Activated naive CD4-positive, alpha-beta T cell treated with anti-CD3 and anti-CD28 coated beads, Interleukin-2, amount 50 U/mL, for 24 hours (primary cell): ENCODE measurements at regions not wholly inside any gene's neighbourhood (a gene's known extent, or its start where the extent isn't known, plus 50 kb on each side); places are given as distances from the start of the nearest gene placed in this dataset.
"Not testable (repeated sequence)": the region's sequence is repeated elsewhere in the genome, so short reads cannot be mapped to it uniquely, and the experiment has no call there.

Experiments
- H3K27ac Mint-ChIP-seq: one replicate; pipeline ENCODE4 v1.8.0; 2021; ENCODE audit warnings: mild to moderate bottlenecking, mixed read lengths
- H3K27me3 Mint-ChIP-seq: one replicate; pipeline ENCODE4 v1.8.0; 2021; ENCODE audit warnings: mixed read lengths
- H3K36me3 Mint-ChIP-seq: one replicate; pipeline ENCODE4 v1.8.0; 2021; ENCODE audit warnings: mixed read lengths
- H3K4me1 Mint-ChIP-seq: one replicate; pipeline ENCODE4 v1.8.0; 2021; ENCODE audit warnings: mixed read lengths
- H3K4me3 Mint-ChIP-seq: one replicate; pipeline ENCODE4 v1.8.0; 2021; ENCODE audit warnings: mild to moderate bottlenecking, mixed read lengths
- H3K9me3 Mint-ChIP-seq: one replicate; pipeline ENCODE4 v1.8.0; 2021; ENCODE audit warnings: mixed read lengths

DNA sequence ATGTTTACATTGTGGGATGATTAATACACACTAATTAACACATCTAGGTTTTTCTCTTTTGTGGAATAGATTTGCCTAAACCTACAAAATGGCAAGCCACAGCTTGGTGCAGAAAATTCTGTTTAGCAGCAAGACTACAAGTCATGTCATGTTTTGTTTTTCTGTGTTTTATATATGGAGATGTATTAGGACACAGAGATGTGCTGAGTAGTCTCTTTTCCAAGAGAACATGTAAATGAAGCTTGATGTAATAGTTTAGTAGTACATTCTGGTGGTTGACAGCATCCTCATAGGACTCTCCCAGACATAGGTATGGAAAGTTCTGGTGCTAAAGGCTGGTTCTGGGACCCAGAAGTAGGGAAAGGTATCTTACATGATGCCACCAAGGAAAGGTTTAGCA is 1345.4 kb downstream of the CDH11 start:
- peaks cover 5% of the 10 kb centered on the region for H3K9me3 Mint-ChIP-seq
- H3K4me3 Mint-ChIP-seq = no peak overlapping the region
- no peaks in the 10 kb centered on the region for H3K36me3 Mint-ChIP-seq
- no peak overlapping the region for H3K27ac Mint-ChIP-seq
- H3K27me3 Mint-ChIP-seq = no peaks in the 10 kb centered on the region
- no peaks in the 10 kb centered on the region for H3K4me1 Mint-ChIP-seq

DNA sequence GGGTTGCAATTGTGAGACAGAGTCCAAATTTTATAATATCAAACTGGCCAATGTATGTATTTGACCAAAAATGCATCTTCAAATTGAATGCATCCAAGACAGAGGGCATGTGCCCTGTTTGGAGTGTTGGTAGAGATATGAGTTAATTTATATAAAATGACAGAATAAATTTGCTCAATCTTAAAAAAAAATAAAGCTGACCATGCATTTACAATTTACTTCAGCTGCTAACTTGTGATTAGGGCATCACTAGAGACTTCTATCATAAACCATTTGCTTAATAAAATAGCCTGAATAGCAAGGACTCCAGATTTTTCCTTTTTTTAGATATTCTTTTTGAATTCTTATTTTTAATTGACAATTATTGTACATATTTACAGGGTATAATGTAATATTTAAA is 1345.8 kb downstream of the CDH11 start:
- H3K27ac Mint-ChIP-seq = no peak overlapping the region
- no peaks in the 10 kb centered on the region for H3K4me1 Mint-ChIP-seq
- H3K36me3 Mint-ChIP-seq = no peaks in the 10 kb centered on the region
- H3K4me3 Mint-ChIP-seq = no peak overlapping the region
- H3K9me3 Mint-ChIP-seq = peaks cover 5% of the 10 kb centered on the region
- H3K27me3 Mint-ChIP-seq = no peaks in the 10 kb centered on the region

DNA sequence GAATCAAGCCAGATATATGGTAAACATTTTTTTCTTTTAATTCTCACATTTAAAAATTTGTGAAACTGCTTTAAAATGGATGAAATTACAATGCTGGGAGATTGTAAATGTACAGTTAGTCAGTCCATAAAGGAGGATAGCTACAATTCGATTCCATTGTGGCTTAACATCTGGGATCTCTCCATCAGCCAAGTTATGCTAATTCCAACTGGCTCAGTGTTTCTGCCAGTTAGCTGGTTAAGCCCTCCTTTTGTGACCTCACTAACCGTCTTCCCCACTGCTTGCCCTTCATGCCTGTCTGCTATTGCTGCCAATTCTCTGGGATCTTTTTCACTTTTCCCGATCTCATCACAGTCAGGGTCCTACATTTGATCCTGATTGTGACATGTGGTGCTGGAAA is 1347.6 kb downstream of the CDH11 start:
- H3K27me3 Mint-ChIP-seq = no peaks in the 10 kb centered on the region
- H3K9me3 Mint-ChIP-seq = peaks cover 2% of the 10 kb centered on the region
- H3K27ac Mint-ChIP-seq = no peak overlapping the region
- H3K4me1 Mint-ChIP-seq = no peaks in the 10 kb centered on the region
- no peak overlapping the region for H3K4me3 Mint-ChIP-seq
- no peaks in the 10 kb centered on the region for H3K36me3 Mint-ChIP-seq

DNA sequence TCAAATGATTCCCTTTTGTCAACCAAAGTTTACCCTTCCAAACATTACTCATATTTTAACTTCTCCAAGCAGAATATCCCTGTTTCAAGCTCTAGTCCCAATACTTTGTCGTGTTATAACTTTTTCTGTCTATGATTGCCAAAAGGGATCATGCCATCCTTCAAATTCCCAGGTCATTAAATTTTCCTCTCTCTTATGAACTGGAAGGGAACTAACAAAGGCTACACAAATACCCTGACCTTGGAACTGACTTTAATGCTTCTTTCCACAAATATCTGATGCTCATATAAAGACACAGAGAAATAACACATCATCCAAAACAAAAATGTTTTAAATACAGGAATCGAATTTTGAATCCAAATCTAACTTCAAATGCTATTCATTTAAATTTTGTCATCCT is 1352.7 kb downstream of the CDH11 start:
- H3K27me3 Mint-ChIP-seq = no peaks in the 10 kb centered on the region
- H3K4me3 Mint-ChIP-seq = no peak overlapping the region
- peaks cover 10% of the 10 kb centered on the region for H3K9me3 Mint-ChIP-seq
- no peak overlapping the region for H3K27ac Mint-ChIP-seq
- no peaks in the 10 kb centered on the region for H3K4me1 Mint-ChIP-seq
- no peaks in the 10 kb centered on the region for H3K36me3 Mint-ChIP-seq

DNA sequence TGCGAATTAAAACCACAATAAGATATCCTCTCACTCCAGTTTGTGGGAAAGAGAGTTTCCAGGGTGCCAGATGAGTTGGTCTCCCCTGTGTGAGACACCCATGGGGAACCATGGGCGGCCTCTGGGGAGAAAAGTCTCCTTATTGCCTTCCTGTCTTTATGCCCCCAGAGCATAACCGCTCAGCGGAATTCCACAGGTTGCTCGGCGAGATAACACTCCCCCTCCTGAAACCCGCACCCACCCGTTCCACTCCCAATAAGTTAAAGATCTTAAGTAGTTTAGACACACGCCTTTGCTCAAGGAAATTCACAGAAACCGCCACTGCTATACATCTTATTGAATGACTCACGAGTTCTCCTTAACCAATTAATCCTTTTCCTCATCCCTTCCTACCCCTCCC is 1361.6 kb downstream of the CDH11 start:
- H3K4me1 Mint-ChIP-seq, H3K36me3 Mint-ChIP-seq, H3K27ac Mint-ChIP-seq, H3K4me3 Mint-ChIP-seq, H3K27me3 Mint-ChIP-seq: not testable (repeated sequence)
- H3K9me3 Mint-ChIP-seq = peaks cover 30% of the 10 kb centered on the region

DNA sequence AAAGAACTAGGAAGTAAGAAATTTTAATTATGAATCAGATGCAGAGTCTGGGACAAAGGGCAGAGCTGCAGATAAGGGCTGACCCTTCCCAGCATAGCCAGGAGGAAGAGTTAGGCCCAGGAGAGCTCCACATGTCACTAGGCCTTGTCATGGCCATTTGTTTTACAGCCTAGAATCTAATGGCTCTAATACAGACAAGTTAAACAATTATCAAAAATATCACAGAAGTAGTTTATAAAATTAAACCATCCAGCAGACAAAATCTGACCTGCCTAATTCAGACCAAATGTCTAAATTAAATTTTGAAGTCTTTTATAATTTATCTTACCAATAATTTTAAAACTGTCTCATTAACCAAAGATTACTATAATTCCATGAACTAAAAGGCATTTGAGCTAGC is 1369.5 kb downstream of the CDH11 start:
- Mint-ChIP-seq H3K9me3 (peaks cover 20% of the 10 kb centered on the region), H3K4me3 (no peak overlapping the region), H3K4me1 (no peaks in the 10 kb centered on the region), H3K27ac (no peak overlapping the region), H3K36me3 (no peaks in the 10 kb centered on the region), H3K27me3 (no peaks in the 10 kb centered on the region)

DNA sequence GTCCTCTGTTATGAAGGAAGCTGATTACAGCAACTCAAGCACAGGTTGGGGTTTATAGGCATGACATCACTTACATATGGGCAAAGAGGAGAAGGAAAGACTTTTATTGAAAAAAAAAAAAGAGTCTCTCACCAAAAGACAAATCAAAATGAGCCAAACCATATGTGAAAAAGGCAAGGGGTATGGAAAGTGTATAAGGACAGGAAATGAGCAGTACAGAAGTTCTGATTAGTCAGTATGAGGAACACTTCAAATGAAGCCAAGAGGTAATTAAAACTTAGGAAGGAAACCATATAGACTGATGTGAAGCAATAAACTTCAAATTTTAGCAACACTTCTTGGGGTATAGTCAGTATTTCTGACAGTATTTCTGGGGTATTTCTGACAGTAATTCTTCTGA is 1372.6 kb downstream of the CDH11 start:
- Mint-ChIP-seq H3K27ac (no peak overlapping the region), H3K36me3 (no peaks in the 10 kb centered on the region)

DNA sequence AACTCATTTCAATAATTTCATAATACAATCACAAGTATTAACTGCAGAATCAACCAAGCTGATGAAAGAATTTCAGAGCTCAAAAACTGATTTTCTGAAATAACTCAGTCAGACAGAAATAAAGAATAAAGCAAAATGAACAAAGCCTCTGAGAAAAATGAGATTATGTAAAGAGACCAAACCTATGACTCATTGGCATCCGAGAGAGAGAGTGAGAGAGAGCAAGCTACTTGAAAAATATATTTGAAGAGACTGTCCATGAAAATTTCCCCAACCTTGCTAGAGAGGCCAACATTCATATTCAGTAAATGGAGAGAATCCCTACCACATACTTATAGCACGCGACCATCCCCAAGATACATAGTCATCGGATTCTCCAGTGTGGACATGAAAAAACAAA is 1376.4 kb downstream of the CDH11 start:
- no peak overlapping the region for H3K27ac Mint-ChIP-seq
- H3K36me3 Mint-ChIP-seq = no peaks in the 10 kb centered on the region
- H3K27me3 Mint-ChIP-seq = no peaks in the 10 kb centered on the region
- H3K4me3 Mint-ChIP-seq = no peak overlapping the region
- H3K9me3 Mint-ChIP-seq = peaks cover 32% of the 10 kb centered on the region
- no peaks in the 10 kb centered on the region for H3K4me1 Mint-ChIP-seq

More for the DNA sequence above, 1372.6 kb downstream of the CDH11 start:
- H3K27me3 Mint-ChIP-seq = no peaks in the 10 kb centered on the region
- H3K9me3 Mint-ChIP-seq = peaks cover 24% of the 10 kb centered on the region
- H3K4me3 Mint-ChIP-seq = no peak overlapping the region
- no peaks in the 10 kb centered on the region for H3K4me1 Mint-ChIP-seq

DNA sequence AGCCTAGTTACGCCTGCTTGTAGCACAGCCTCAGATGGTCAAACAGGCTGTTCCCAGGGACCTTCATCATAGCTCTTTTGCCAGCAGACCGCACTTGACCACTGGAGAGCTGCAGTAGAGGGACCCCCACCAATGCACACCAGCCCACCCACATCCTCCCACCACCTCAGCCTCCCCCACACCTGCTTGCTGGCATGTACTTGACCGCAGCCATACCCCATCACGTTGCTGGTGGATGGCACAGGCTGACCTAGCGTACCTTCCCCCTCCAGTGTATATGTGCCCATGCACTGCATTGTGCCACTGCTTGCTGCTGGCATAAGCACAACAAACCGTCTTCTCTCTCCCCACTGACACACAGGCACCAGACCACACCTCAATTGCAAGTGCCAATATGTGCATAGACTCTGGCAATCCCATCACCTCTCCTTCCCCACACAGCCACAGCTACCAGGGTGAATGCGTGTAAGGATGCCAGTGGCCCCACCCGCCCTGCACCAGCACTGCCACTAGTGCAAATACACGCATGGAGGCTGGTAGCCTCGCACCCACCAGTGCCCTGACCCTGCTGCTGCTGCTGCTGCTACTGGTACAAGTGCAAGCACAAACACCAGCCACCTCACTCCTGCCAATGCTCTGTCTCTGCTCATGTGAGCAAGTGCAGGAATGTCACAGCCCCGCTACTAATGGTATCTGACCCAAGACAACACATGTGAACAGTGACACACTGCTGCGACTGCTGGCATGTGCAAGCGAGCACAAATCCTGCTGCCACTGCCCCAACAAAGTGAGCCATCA is 1377.6 kb downstream of the CDH11 start:
- Mint-ChIP-seq H3K4me1 (no peaks in the 10 kb centered on the region), H3K9me3 (peaks cover 31% of the 10 kb centered on the region), H3K27ac (no peak overlapping the region), H3K4me3 (no peak overlapping the region), H3K27me3 (no peaks in the 10 kb centered on the region), H3K36me3 (no peaks in the 10 kb centered on the region)

DNA sequence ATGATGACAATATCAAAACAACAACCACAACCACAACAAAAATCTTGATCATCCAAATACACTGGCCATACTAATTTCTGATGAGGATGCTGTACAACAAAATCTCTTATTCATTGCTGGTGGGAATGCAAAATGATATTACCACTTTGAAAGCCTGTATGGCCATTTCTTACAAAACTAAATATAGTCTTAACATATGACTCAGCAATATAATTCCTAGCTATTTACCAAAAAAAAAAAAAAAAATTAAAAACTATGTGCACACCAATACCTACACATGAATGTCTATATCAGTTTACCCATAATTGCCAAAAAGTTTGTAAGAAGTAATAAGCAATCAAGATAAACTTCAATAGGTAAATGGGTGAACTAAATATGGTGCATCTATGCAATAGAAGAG is 1379.7 kb downstream of the CDH11 start:
- H3K27me3 Mint-ChIP-seq = no peaks in the 10 kb centered on the region
- no peak overlapping the region for H3K27ac Mint-ChIP-seq
- no peaks in the 10 kb centered on the region for H3K4me1 Mint-ChIP-seq
- H3K36me3 Mint-ChIP-seq = no peaks in the 10 kb centered on the region
- no peak overlapping the region for H3K4me3 Mint-ChIP-seq
- H3K9me3 Mint-ChIP-seq = peaks cover 34% of the 10 kb centered on the region

DNA sequence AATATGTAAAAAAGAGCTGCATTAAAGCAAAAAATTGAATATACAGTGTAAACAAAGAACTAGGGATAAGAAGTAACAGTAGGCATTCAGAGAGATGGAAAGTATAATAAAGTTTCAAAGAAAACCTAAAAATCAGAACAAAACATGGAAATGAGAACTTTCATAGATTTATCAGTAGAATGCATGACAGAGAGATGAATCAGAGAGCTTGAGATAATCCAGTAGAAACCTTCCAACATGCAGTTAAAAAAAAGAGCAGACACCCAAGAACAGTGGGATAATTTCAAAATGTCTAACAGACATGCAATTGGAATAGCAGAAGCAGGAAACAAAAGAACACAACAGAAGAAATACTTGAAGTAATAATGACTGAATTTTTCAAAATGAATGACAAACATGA is 1384.2 kb downstream of the CDH11 start:
- Mint-ChIP-seq H3K27me3 (no peaks in the 10 kb centered on the region), H3K27ac (no peak overlapping the region), H3K4me1 (no peaks in the 10 kb centered on the region), H3K9me3 (peaks cover 23% of the 10 kb centered on the region), H3K36me3 (no peaks in the 10 kb centered on the region), H3K4me3 (no peak overlapping the region)

DNA sequence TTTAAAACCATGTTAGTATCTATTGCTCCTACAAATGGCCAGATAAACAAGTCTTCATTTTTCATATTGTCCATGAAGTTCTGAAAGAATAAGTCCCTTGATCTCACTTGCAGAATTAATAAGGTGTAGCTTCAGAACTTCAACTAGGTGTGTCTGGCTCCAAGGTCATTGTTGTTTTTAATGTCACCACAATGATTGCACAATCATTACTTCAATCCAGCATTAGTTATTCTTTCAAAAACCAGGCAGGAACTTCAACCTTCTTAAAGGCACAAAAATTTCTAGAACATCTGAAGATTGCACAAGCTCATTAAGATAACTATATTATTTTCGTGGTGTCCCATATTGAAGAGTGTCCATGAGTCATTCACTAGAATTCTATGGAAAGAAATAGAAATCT is 1386.4 kb downstream of the CDH11 start:
- no peaks in the 10 kb centered on the region for H3K27me3 Mint-ChIP-seq
- no peaks in the 10 kb centered on the region for H3K36me3 Mint-ChIP-seq
- H3K4me1 Mint-ChIP-seq = no peaks in the 10 kb centered on the region
- H3K9me3 Mint-ChIP-seq = peaks cover 17% of the 10 kb centered on the region
- H3K4me3 Mint-ChIP-seq = no peak overlapping the region
- H3K27ac Mint-ChIP-seq = no peak overlapping the region

DNA sequence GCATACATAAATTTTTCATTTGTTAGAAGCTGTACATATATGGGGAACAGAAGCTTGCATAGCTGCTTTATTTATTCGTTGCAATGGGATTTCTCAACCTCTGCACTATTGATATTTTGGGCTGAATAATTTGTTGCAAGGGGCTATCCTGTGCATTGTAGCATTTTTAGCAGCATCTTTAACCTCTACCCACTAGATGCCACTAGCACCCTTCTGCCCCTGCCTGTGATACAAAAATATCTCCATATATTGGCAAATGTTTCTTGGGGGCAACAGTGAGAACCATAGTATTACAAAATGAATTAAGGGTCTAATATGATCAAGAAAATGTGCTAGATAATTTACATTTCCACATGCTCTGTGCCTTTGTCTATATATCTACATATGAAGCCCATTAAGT is 1401.0 kb downstream of the CDH11 start:
- Mint-ChIP-seq H3K4me1 (no peaks in the 10 kb centered on the region), H3K4me3 (no peak overlapping the region), H3K36me3 (no peaks in the 10 kb centered on the region), H3K9me3 (peaks cover 15% of the 10 kb centered on the region), H3K27ac (no peak overlapping the region), H3K27me3 (no peaks in the 10 kb centered on the region)

DNA sequence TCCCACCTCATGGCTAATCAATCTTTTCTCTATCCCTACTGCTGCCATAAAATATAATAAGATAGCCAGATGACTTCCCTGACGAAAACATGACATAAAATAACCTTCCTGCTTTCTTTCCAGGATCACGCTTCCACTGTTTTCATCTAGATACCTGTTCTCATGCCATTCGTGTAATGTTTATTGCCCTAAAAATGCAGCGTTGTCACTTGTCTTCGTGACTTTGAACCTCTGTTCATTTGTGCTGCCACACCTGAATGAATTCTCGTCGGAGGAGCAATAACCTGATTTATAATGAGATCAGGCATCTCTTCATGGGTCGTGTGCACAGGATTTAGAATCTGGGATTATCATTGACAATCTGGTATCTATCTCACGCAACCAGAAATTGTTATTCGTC is 1401.9 kb downstream of the CDH11 start:
- no peaks in the 10 kb centered on the region for H3K36me3 Mint-ChIP-seq
- H3K27ac Mint-ChIP-seq = no peak overlapping the region
- no peak overlapping the region for H3K4me3 Mint-ChIP-seq

DNA sequence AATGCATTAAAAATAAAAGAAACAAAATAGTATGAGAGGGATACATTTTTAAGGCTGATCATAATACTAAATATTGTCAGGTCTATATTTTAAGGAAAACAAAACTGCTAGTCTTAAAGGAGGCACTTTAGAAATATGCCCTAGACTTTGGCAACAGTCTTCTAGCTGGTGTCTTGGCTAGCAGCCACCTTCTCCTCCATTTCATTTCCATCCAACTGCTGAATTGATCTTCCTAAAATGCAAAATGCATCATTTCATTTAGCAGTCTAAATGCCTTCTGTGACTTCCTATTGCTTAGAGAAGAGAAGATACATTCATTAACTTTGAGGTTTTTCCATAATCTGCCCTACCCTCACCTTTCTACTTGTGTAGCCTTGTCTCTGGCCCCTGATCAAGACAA is 1404.1 kb downstream of the CDH11 start:
- Mint-ChIP-seq H3K36me3 (no peaks in the 10 kb centered on the region), H3K27ac (no peak overlapping the region), H3K9me3 (peaks cover 13% of the 10 kb centered on the region), H3K4me3 (no peak overlapping the region), H3K4me1 (no peaks in the 10 kb centered on the region), H3K27me3 (no peaks in the 10 kb centered on the region)

More for the DNA sequence above, 1401.9 kb downstream of the CDH11 start:
- Mint-ChIP-seq H3K4me1 (no peaks in the 10 kb centered on the region), H3K27me3 (no peaks in the 10 kb centered on the region), H3K9me3 (peaks cover 15% of the 10 kb centered on the region)

DNA sequence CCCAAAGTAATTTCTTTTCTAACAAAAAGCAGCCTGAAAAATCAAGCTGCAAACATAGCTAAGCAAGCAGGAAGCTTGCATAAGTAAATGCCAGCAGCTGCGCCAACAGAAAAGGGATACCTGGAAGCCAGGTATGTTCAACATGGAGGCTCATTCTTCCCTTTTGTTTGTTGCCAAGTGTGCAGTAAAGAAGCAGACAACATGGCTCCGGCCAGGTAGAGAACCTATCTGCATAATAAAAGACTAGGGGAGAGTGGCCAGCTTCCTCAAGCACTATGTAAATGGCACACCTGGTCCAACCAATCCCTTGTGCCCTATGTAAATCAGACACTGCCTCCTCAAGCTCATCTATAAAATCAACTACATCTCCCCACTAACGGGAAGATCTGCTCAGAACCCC is 1407.0 kb downstream of the CDH11 start:
- Mint-ChIP-seq H3K36me3 (no peaks in the 10 kb centered on the region), H3K4me3 (no peak overlapping the region), H3K4me1 (no peaks in the 10 kb centered on the region), H3K27ac (no peak overlapping the region), H3K9me3 (peaks cover 13% of the 10 kb centered on the region), H3K27me3 (no peaks in the 10 kb centered on the region)

DNA sequence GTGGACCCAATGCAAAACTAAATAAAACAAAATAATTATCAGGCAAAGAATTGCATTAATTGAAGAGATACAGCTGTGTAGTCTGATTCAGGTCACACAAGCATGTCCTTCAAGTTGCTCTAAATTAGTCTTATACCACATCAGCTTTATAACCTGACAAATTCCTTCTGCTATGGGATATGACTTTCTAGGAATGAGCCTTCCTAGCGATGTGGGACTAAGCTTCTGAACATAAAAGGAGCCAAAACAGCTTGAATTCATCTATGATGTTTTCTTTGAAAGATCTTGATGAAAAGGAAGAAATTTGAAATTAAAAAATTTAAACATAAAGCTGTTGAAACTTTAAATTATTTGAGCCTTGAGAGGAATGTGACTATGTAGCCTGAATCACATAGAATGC is 1409.1 kb downstream of the CDH11 start:
- Mint-ChIP-seq H3K4me1 (no peaks in the 10 kb centered on the region), H3K4me3 (no peak overlapping the region), H3K27ac (no peak overlapping the region), H3K27me3 (no peaks in the 10 kb centered on the region), H3K36me3 (no peaks in the 10 kb centered on the region), H3K9me3 (peaks cover 9% of the 10 kb centered on the region)
